LNCaP clone FGC (cell line): ENCODE measurements at regions not wholly inside any gene's neighbourhood (a gene's known extent, or its start where the extent isn't known, plus 50 kb on each side); places are given as distances from the start of the nearest gene placed in this dataset.

Experiments used
- DNase-seq: peaks from one replicate; pipeline ENCODE4 v3.0.0-alpha.2; 2011; ENCODE audit warnings: low read depth
- H3K4me3 ChIP-seq: 2 replicates; pipeline ENCODE4 v1.5.1; 2011; ENCODE audit warnings: mild to moderate bottlenecking, low read depth, low read length, control low read depth
- TF ChIP-seq, protein P1 (sequence below): IDR thresholded peaks from 2 replicates; pipeline ENCODE4 v1.5.1; 2012; ENCODE audit warnings: mild to moderate bottlenecking; ENCODE audit not compliant: control insufficient read depth, insufficient read depth; ENCODE audit errors: extremely low read depth

DNA sequence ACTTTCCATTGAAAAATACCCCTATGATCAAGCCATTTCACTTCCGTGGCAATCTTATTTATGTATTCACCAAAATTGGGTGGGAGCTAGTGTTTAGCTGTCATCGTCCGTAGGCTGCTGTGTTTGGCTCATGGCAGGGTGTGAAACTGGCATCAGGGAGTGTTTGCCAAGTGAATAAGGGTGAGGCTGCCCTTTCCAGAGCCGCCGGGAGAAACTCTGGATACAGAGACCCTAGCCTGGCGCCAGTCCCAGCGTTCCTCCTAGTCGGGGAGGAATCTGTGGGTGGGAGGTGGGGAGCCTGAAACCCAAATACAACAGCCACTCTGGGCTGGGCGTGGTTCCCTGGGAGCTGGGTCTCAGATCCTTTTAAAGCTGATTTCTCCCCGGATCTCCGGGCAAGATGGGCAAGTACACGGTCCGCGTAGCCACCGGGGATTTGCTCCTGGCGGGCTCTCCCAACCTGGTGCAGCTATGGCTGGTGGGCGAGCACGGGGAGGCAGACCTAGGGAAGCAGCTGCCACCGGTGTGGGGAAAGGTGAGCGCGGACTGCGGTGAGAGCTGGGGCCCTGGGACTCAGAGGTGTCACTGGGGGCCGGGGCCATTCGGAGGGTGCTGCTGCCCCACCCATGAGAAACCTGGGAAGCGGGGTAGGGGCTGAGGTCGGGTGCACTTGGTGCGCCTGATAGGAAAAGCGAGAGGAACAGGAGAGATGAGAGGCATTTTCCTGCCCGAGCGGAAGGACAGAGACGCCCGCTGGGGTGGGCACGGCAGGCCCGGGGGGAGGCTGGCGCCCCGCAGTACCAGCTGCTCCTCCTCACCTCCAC, 62.1 kb upstream of the TEKT1 start:
- DNase-seq = no peak

DNA sequence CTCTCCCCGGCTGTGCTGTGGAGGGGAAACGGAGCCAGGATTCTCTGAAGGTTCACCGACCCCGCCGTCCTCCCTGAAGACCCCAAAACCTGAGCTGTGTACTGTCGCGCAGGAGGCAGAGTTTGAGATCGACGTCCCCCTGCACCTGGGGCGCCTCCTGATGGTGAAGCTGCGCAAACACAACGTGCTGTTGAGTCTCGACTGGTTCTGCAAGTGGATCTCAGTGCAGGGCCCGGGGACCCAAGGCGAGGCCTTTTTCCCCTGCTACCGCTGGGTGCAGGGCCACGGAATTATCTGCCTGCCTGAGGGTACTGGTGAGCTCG, 62.6 kb upstream of the TEKT1 start:
- no peak for DNase-seq
- no peak overlapping the region for H3K4me3 ChIP-seq
- TF ChIP-seq, protein P1, sequence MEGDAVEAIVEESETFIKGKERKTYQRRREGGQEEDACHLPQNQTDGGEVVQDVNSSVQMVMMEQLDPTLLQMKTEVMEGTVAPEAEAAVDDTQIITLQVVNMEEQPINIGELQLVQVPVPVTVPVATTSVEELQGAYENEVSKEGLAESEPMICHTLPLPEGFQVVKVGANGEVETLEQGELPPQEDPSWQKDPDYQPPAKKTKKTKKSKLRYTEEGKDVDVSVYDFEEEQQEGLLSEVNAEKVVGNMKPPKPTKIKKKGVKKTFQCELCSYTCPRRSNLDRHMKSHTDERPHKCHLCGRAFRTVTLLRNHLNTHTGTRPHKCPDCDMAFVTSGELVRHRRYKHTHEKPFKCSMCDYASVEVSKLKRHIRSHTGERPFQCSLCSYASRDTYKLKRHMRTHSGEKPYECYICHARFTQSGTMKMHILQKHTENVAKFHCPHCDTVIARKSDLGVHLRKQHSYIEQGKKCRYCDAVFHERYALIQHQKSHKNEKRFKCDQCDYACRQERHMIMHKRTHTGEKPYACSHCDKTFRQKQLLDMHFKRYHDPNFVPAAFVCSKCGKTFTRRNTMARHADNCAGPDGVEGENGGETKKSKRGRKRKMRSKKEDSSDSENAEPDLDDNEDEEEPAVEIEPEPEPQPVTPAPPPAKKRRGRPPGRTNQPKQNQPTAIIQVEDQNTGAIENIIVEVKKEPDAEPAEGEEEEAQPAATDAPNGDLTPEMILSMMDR = peak; percentile 58

More for the DNA sequence above, 62.1 kb upstream of the TEKT1 start:
- TF ChIP-seq, protein P1 = no peak
- no peak overlapping the region for H3K4me3 ChIP-seq

DNA sequence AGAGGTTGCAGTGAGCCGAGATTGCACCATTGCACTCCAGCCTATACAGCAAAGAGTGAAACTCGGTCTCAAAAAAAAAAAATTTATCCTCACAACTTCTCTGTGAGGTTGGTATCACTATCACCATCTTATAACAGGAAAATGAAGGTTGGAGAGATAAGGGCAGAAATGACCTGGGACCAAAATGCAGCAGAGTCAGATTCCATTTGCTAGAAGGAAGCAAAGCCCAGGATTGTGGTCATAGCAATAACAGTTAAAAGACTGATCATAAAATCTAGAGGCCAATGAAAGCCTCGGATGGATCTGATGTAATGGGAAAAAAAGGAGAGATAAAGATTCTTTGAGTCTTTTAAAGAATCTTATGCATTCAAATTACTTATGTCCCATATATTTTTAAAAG, 69.6 kb upstream of the TEKT1 start:
- no peak overlapping the region for H3K4me3 ChIP-seq
- DNase-seq = no peak
- TF ChIP-seq, protein P1 = no peak

DNA sequence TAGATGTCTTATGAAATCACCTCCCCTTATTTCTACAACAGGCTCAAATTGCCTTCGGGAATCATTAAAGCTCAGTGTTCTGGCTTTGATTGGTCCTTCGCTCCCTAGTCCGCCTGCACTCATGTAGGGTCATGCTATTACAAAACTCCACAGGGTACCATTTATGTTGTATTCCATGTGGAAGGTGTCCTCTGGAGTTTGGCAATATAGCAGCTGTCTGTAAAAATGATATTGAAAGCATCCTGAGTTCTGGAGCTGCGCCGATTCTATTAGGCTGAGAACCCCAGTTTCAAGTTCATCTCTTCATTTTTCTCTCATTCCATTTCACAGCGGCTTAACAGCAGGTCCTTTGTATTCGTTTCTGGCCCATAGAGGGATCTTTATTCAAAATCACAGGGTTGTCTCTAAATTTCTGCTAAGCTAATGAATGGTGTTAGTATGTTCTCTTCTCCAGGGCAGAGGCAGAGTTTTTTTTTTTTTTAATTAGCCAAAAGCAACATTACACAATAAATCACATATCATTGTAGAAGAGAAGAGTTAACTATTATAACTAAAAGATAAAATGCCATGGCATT, 71.9 kb upstream of the TEKT1 start:
- H3K4me3 ChIP-seq = no peak overlapping the region
- no peak for DNase-seq
- TF ChIP-seq, protein P1 = no peak

DNA sequence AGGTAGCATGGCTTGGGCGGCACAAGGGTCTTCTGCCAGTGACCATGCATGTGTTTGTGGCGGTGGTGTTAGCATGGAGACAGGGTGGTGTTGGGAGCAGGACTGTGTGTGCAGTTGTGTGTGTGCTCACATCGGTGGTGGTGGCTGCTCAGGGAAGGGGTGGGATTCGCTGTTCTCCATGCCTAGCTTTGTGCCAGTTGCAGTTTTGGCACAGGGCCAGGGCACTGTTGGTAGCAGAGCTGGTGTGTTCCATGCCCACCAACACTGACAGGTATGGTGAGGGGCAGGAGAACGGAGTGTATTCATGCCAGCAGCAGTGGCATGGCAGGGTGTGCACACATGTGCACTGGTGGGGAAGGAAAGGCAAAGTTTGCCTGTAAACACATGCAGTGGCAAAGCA, 77.3 kb upstream of the TEKT1 start:
- DNase-seq = no peak
- TF ChIP-seq, protein P1 = no peak
- H3K4me3 ChIP-seq = no peak overlapping the region

DNA sequence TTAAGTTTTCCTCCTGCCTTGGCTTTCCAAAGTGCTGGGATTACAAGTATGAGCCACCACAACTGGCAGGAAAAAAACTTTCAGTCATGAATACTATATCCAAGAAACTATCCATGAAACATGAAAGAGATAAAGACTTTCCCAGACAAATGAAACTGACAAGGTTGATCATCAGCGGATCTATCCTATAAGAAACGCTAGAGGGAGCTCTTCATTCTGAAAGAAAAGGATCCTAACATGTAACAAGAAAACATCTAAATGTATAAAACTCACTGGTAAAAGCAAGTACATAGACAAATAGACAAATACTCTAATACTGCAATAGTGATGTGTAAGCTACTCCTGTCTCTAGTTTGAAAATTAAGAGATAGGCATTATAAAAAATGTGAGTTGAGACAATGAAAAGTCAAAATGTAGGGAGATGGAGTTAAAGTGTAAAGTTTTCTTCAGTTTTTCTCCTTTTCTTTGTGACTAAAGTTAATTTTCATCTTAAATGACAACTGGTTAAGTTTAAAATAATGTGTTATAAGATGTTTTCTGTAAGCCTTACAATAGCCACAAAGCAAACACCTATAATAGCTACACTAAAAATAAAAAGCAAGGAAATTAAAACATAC, 79.6 kb upstream of the TEKT1 start:
- TF ChIP-seq, protein P1 = peak; percentile 71
- no peak overlapping the region for H3K4me3 ChIP-seq
- DNase-seq = peak; percentile 14
